Adrenal gland (tissue), 5 donors: ENCODE measurements at regions not wholly inside any gene's neighbourhood (a gene's known extent, or its start where the extent isn't known, plus 50 kb on each side); places are given as distances from the start of the nearest gene placed in this dataset.

Experiments
- CTCF ChIP-seq, 6 experiments: fragments of 450-650 bp in 4 of 6; fragments of 200-600 bp in 2 of 6; sonication (generic) in 1 of 6; IDR thresholded peaks; 1 replicate in 5 of 6; 2 replicates in 1 of 6; pipeline versions ENCODE4 v1.5.1 to v1.8.0; 2016 to 2021; ENCODE audit warnings: antibody characterized with exemption in 6 of 6, mild to moderate bottlenecking in 2 of 6, moderate library complexity in 1 of 6
- POLR2A ChIP-seq, 2 donors: fragments of 450-650 bp; IDR thresholded peaks; one replicate each; pipeline ENCODE4 v1.6.1; 2017; ENCODE audit warnings: antibody characterized with exemption in 2 of 2, mild to moderate bottlenecking in 2 of 2, moderate library complexity in 1 of 2
- donor health status: DM: no; HTN: no; CAD: no.

GRCh38 chr4:63528256-63528991, 880.8 kb downstream of the TECRL start:
- TF ChIP-seq POLR2A (IDR thresholded peaks at IDR 0.05) (no peak), CTCF (IDR thresholded peaks at IDR 0.05) (peak in 1 of 6 experiments; percentile 18)
